Peyer's patch (tissue), 4 donors: ENCODE measurements at regions not wholly inside any gene's neighbourhood (a gene's known extent, or its start where the extent isn't known, plus 50 kb on each side); places are given as distances from the start of the nearest gene placed in this dataset.

Experiments used
- POLR2A ChIP-seq, 2 donors: fragments of 450-650 bp; IDR thresholded peaks; one replicate each; pipeline ENCODE4 v1.5.1; 2017; ENCODE audit warnings: antibody characterized with exemption in 2 of 2, mild to moderate bottlenecking in 2 of 2, moderate library complexity in 2 of 2
- TF ChIP-seq, protein P1 (sequence below), 6 experiments: fragments of 450-650 bp in 4 of 6; fragments of 200-600 bp in 2 of 6; sonication (generic) in 1 of 6; IDR thresholded peaks; one replicate each; pipeline ENCODE4 v1.5.1; 2017 to 2019; ENCODE audit warnings: antibody characterized with exemption in 6 of 6, mild to moderate bottlenecking in 3 of 6, moderate library complexity in 1 of 6

DNA sequence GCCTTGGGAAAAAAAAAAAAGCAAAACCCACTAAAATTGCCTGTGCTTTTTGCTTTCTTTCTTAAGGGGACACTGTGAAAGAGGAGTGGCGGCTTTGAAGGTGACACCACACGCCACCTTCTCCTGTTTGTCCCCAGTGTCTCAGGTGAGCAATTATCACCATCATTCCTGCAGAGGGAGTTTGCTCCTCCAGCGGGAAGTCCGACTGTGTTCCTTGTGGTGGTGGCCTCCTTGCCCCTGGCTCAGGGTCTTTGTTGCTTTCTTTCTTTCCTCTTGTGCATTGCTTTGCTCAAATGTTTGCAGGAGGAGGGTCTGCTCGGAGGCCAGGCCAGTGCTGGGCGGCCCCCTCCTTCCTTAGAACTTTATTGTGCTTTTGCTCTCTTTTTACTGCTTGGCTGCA is 164.3 kb upstream of the CXCR4 start:
- TF ChIP-seq, protein P1, sequence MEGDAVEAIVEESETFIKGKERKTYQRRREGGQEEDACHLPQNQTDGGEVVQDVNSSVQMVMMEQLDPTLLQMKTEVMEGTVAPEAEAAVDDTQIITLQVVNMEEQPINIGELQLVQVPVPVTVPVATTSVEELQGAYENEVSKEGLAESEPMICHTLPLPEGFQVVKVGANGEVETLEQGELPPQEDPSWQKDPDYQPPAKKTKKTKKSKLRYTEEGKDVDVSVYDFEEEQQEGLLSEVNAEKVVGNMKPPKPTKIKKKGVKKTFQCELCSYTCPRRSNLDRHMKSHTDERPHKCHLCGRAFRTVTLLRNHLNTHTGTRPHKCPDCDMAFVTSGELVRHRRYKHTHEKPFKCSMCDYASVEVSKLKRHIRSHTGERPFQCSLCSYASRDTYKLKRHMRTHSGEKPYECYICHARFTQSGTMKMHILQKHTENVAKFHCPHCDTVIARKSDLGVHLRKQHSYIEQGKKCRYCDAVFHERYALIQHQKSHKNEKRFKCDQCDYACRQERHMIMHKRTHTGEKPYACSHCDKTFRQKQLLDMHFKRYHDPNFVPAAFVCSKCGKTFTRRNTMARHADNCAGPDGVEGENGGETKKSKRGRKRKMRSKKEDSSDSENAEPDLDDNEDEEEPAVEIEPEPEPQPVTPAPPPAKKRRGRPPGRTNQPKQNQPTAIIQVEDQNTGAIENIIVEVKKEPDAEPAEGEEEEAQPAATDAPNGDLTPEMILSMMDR (IDR thresholded peaks at IDR 0.05): no peak
- TF ChIP-seq POLR2A (IDR thresholded peaks at IDR 0.05): no peak
